GM13977 (cell line): ENCODE measurements at regions not wholly inside any gene's neighbourhood (a gene's known extent, or its start where the extent isn't known, plus 50 kb on each side); places are given as distances from the start of the nearest gene placed in this dataset.

Experiments used
- DNase-seq: peaks from one replicate; pipeline ENCODE4 v3.0.0; 2012; ENCODE audit warnings: low spot score
- in situ Hi-C: fragments of 300-500 bp; cut with MboI; formaldehyde crosslinking; loops from one replicate; pipeline ENCODE4 v1.12.0; 2022; ENCODE audit warnings: low sequenced_read_pairs, low pct_unique_long_range_greater_than_20kb, mixed read lengths, inconsistent platforms; ENCODE audit not compliant: unreplicated experiment
- TF ChIP-seq, protein P1 (sequence below): IDR thresholded peaks from 2 replicates; pipeline ENCODE4 v1.5.1; 2012; ENCODE audit warnings: mild to moderate bottlenecking, control low read depth; ENCODE audit not compliant: insufficient read depth; ENCODE audit errors: extremely low read depth, missing control alignments

DNA sequence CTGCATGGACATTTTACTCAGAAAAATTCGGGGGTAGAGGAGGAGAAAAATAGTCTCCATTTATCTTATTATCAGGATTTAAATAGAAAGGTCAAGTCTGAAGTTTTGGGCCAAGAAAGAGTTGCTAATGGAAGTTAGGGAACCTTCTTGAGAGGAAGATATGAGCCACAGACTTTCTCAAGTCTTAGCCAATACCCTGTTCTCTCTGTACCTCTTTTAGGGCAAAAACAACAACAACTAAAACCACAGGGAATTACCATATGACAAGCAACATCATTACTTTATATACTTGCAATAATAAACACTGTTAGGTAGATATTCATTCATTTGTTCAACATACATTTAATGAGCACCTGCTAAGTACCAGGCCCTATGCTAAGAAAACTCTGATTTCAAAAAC is 282.2 kb upstream of the CDH5 start:
- in situ Hi-C loops: no loop called here

DNA sequence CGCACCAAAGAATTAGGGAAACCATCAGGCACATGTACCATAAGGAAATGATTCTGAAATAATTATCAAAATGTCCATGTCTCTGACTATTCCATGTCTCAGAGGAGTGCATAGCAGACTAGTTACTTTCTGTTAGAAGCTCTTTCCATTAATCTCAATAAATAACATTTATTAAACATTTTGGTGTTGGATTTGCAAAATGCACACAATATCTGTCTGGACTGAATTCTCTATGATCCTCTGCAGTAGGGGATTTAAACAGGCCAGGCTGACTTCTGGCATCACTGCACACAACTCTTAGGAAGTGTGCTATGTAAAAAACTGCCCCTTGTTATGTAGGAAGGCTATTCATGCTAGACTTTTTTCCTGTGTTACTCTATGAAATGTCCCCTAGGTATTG is 283.3 kb upstream of the CDH5 start:
- TF ChIP-seq, protein P1, sequence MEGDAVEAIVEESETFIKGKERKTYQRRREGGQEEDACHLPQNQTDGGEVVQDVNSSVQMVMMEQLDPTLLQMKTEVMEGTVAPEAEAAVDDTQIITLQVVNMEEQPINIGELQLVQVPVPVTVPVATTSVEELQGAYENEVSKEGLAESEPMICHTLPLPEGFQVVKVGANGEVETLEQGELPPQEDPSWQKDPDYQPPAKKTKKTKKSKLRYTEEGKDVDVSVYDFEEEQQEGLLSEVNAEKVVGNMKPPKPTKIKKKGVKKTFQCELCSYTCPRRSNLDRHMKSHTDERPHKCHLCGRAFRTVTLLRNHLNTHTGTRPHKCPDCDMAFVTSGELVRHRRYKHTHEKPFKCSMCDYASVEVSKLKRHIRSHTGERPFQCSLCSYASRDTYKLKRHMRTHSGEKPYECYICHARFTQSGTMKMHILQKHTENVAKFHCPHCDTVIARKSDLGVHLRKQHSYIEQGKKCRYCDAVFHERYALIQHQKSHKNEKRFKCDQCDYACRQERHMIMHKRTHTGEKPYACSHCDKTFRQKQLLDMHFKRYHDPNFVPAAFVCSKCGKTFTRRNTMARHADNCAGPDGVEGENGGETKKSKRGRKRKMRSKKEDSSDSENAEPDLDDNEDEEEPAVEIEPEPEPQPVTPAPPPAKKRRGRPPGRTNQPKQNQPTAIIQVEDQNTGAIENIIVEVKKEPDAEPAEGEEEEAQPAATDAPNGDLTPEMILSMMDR: no peak
- in situ Hi-C loops: no loop called here
- DNase-seq: no peak

More for the DNA sequence above, 282.2 kb upstream of the CDH5 start:
- no peak for DNase-seq
- TF ChIP-seq, protein P1: no peak

DNA sequence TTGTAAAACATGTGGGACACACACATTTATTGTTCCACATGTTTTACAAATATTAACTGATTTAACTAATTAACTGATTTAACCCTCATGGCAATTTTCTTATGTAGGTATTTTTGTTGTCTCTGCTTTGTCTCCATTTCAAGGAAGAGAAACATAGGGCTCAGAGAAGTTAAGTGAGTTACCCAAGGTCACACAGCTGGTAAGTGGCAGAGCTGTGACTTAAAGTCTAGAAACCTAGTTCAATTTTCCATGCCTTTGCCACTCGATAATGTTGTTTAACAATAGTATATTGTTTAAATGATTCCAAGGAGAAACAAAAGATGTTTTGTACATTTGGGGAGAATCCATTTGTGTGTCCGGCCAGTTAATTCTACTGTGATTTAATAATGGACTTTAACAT is 284.1 kb upstream of the CDH5 start:
- in situ Hi-C loops: no loop called here
- TF ChIP-seq, protein P1: no peak
- DNase-seq: no peak

DNA sequence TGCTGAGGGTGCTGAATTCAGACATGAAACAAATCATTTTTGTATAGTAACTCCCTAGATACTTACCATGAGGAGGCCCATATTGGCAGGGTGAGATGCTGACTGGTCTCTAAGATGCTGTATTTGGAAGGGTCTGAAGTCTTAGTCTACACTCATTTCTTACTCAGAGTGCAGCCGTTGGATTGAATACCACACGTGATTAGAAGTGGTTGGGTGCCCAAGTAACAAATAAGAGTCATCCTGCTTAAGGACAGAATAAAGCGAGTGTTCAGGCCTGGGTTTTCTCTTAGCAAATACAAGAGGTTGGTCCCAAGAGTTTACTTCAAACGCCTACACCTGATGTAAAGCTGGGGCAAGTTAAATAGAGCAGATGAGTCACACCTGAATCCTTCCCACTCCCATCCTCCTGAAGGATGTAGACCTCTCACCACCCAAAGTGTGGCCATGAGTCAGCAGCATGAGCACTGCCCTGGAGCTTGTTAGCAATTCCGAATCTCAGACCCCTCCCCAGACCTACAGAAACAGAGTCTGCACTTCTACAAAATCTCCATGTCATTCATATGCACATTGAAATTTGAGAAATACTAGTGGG is 284.6 kb upstream of the CDH5 start:
- no peak for DNase-seq
- in situ Hi-C loops: no loop called here
- TF ChIP-seq, protein P1: no peak

DNA sequence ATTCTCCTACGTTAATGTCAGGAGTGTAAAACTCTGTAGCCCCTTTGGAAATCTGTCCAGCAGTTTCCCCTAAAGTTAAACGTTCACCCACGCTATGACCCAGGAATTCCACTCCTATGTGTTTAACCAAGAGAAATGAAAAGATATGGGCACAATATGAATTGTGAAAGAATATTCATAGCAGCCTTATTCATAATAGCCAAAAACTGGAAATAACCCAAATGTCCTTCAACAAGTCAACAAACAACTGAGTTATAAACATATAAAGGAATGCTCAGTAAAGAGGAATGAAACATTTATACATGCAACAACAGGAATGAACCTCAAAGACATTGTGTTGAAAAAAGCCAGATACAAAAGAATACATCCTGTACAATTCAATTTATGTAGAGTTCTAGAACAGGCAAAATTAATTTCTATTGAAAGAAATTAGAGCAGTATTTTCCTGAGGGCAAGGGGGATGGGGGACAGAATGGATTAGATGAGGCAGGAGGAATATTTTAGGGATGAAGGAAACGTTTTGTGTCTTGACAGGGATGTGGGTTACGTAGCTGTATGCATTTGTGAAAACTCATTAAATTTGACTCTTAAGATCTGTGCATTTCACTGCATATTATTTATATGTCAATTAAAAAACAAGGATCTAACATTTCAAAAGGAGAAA is 286.7 kb upstream of the CDH5 start:
- TF ChIP-seq, protein P1: no peak
- no peak for DNase-seq
- in situ Hi-C loops: no loop called here

DNA sequence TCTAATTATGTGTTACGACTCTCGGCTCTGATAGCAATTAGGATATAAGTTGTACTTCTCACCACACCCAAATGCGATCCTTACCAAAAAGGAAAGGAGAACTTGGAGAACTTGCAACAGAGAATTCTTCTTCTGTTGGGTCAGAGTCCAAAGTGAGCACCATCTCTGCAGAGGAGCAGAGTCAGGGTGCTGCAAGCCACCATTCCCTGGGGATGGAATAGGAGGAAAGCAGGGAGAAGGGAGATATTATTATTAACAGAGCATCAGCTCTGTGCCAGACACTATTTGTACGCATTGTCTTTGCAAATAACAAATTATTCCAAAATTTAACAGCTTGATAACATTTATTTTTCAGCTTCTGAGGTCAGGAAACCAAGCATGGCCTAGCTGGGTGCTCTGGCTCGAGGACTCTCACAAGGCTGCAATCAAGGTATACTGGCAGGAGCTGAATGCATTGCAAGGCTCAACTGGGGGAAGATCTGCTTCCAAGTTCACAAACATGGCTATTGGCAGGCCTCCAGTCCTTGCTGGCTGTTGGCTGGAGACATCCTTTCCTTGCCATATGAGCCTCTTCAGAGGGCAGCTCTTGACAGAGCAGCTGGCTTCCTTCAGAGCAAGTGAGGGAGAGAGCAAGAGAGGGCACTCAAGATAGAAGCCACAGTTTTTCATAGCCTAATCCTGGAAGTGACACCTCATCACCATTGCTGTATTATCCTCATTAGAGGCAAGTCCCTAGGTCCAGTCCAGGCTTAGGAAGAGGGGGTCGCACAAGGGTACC is 296.2 kb upstream of the CDH5 start:
- DNase-seq: no peak
- TF ChIP-seq, protein P1: no peak
- in situ Hi-C loops: no loop called here
